HG02623 (cell line): ENCODE measurements at regions not wholly inside any gene's neighbourhood (a gene's known extent, or its start where the extent isn't known, plus 50 kb on each side); places are given as distances from the start of the nearest gene placed in this dataset.

Experiments used
- ATAC-seq: cut with Tn5 transposase; IDR thresholded peaks from one replicate; pipeline ENCODE4 v1.9.1; 2021; ENCODE audit warnings: moderate library complexity; ENCODE audit not compliant: unreplicated experiment

DNA sequence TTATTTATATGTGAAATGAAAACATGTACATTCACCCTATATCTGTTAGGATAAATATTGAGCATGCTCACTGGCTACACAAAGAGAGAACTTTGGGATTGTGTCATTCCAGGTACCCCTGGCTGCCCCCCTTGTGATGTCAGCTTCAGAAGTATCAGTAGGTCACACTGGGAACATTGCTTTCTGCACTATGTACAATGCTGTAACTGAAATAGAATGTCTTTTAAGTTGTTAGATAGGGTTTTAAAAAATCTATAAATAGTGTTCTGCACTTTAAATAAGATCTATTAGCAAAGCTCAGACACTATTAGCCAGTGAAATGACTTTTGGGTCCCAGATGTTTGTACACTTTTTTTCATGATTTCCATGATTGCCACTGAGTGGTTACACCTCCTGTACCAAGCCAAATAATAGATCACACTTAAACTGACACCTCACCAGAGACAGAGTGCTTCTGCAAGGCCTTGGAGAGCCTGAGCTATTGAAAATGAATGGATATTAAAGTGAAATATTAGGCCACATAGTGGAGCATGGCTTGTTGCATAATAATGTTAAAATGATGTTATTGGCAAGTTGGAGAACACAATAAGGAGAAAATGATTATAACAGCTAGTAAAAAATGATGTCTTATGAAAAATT is 297.0 kb upstream of the NXPH2 start:
- ATAC-seq: no peak

DNA sequence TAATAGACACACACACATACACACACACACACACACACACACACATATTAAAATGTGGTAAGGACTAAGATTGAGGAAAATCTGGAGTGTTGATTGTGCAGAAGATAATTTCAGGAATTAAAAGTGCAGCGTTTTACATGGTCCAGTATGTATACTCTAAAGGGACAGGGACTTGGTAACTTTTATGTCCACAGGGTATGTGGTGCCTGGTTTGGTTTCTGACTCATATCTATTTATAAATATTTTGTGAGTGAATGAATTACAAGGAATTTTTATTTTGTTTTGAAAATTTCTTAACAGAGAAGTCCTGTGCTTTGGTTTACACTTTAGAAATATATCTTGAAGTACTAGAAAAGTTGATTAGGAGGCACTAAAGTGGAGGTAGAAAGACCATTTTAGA is 287.7 kb upstream of the NXPH2 start:
- no peak for ATAC-seq

DNA sequence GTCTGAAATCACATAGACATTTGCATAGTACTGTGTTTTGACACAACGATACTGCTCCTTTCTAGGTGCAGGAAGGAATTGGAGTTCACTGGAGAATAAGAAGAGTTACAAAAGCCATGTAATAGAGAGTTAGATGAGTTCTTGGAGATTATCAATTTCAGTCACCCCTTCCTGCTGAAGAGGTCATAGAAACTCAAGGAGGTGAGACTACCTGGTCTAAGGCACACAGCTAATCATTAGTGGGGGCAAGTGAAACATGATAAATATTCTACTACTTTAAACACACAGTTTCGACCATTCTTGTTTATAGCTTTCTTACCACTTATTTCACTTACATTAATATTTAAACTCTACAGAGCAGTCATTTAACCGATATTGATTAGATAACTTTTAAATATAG is 286.9 kb upstream of the NXPH2 start:
- no peak for ATAC-seq

DNA sequence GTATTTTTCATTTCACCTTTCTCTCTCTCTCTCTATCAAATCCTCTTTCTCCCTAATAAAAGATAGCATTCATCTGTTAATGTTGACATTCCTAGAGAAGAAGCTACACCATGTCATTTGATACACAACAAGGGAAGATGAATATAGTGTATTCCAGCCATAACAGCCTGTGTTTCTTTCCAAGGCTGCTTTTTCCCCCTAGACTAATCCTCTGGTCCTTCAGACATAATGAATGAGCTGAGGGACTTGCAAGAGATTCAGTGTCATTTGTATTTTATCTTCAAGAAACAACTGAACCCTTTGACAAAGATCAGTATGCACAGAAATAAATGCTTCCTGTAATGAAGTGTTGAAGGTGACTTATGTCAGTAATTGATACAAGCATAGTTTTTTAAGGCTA is 284.0 kb upstream of the NXPH2 start:
- no peak for ATAC-seq

DNA sequence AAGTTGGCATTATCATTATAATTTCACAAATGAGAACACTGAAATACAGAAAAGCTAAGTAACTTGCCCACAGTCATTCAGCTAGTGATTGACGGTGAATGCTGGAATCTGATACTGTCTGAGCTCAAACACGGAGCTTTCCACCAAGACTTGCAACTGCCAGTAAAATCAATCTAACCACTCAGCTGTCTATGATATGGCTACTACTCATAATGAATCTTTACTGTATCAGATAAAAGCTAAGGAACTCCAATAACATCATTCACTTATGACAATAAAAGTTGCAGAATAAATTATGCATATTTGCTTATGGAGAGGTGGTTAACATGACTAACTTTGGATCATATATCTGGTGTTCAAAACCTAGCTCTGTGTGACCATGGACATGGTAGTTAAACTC is 279.4 kb upstream of the NXPH2 start:
- ATAC-seq: no peak

DNA sequence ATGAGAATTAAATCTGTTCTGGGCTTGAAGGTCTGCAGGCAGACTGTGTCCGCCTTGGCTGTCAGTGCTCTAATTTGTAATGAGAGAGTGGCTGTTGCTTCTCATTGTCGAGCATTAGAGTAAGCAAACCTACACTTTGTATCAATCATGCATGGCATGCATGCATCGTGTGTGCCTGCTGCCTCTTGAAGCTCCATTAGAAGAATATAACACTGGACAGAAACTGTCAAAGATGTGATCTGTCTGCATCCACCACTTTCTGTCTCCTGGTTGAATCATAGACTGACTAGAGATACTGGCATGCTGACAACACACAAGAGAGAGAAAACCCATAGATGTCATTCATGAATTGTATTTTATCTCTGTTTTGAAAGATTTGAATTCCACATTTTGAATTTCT is 275.0 kb upstream of the NXPH2 start:
- no peak for ATAC-seq

DNA sequence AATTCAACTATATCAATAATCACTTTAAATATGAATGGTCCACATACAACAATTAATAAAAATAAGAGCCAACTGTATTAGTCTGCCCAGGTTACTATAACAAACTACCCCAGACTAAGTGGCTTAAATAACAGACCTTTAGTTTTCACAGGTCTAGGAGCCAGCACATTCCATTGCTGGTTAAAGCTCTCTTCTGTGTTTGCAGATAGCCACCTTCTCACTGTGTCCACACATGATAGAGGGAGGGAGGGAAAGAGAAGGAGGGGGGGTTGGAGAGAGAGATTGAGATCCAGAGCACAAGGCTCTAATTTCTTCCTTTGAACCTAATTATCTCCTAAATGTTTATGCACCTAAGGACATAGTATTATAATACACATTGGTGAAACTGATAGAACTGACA is 267.8 kb upstream of the NXPH2 start:
- no peak for ATAC-seq

DNA sequence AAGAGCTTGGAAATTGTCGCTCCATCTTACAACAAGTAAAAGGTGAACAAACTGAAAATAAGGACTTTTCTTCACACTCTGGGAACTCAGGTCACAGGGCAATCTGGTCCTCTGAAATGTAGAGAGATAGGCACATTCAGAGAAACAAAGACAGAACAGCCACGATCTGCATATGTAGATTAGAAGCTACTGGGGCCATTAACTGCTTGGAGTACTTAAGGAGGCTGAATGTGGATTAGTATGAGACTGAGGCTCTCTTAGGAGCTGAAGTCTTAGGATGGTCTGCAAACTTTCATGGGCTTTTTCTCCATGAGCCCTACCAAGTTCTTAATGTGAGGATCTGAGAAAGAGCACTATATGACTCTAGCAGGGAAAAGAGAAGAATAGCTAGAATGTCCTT is 265.3 kb upstream of the NXPH2 start:
- ATAC-seq: no peak

DNA sequence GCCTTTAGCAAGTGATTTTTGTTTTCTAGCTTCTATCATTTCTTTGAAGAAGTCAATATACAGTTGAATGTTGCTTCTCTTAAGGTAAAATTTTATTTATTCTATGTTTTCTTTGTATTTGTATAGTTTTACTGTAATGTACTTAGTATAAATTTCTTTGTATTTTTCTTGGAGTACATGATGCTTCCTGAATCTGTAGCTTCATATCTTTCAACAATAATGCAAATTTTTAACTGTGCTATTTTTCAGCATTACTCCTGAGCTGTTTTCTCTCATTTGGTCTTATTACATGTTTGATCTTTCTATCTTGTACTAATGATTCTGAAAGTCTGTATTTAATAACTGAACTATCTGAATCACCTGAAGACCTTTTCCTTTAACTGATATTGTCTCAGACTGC is 253.9 kb upstream of the NXPH2 start:
- no peak for ATAC-seq

DNA sequence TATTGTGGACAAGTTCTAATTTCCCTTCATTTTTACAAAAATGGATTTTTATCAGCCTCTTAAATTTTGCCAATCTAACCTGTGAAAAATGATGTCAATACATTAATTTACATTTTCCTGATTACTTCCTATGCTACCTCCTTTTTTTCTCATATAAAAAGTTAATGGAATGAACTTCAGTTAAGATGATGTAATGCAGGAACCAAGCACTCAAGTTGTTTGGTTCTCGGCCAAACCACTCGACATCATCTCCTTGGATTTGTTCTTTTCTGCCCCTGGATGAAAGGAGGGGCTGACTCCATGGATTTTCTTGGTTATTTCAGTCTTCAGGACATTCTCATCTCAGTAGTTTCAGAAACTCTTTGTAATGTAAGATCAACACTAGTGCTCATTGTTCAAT is 253.1 kb upstream of the NXPH2 start:
- ATAC-seq: no peak

DNA sequence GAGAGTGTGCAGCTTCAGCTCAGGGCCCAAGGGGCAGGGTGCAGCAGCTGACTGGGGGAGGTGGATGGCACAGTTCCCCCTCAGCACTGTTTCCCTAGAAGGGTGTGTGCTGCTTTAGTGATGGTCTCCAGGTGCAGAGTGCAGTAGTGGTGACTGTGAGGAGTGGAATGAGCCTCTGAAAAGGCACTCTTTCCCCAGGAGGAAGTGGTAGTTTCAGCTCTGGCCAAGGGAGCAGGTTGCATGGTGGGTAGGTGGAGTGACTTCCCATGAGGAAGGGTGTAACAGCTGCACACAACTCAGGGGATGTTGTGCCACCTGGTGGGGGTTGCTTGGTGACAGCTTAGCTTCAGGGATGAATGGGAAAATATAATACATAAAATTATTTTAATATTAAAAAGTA is 251.5 kb upstream of the NXPH2 start:
- peak; percentile 65 for ATAC-seq

DNA sequence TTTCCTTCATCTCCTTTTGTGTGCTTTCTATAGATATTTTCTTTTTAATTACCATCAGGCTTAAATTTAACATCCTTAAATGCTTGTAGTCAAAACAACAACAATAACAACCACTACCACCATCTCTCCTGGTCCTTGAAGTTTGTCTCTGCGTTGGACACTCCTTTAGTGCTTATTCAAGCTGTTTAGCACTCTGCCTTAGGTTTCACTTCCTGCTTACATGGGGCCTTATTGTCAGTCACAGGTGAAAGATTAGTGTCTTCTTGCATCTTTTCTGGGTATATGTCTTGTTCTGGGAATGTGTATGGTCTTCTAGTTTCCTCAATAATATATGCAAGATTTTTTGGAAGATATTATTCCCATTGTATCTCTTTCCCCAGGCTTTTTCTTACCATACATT is 240.1 kb upstream of the NXPH2 start:
- ATAC-seq: no peak

DNA sequence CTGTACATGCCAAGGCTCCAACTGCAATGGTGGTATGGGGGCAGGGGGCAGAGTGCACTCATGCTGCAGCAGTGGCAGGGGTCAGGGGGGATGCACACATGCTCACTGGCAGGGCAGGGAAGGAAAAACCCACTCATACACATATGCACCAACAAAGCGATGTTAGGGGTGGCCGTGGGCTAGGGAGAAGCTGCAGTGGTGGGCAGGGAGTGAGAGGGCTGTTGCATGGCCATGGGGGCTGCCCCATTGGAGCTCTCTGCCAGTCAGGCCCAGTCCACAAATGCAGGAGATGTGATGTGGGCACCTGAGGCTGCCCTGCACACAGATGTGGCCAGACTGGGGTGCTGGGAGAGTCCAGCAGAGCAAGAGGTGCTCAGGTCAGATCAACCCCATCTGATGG is 238.1 kb upstream of the NXPH2 start:
- ATAC-seq: no peak

DNA sequence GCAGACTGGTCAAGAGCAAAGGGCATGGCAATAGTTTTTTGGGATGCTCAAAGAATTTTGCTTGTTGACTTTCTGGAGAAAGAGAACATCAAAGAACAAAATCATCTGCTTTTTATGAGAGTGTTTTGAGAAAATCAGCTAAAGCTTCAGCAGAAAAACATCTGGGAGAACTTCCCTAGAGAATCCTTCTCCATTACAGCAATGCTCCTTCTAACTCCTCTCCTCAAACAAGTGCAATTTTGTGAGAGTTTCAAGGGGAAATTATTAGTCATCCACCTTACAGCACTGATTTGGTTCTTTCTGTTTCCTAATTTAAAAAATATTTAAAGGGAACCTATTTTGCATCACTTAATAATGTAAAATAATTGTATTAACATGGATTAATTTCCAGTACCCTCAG is 226.9 kb upstream of the NXPH2 start:
- ATAC-seq: no peak

DNA sequence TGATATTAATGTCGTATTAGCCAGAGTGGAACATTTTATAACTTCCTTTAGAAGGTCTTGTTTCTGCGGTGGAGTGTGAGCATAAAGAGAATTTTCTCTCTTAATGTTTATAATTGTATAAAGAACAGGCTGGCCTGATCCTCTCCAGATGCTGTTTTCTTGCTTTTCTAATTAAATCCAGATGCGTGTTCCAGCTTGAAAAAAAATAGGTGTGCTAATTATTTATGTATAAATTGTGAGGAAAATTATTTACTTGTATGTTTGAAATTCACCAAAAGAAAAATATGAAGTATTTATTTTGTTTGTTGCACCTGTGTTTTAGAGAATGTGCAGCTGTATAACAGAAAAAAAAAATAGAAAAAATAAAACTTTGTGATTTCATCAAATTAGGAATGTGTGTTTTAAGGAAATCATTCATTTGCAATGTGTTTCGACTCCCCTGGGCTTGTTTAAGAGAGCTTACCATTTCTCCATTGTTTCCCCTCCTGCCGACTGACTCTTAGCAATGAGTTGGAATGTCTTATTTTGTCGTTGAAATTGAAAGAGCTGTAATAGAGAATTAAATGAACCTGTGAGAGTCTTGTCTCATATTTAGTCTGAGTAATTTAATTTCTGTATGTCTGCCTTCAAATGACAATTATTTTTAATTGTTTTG is 220.1 kb upstream of the NXPH2 start:
- ATAC-seq: no peak

DNA sequence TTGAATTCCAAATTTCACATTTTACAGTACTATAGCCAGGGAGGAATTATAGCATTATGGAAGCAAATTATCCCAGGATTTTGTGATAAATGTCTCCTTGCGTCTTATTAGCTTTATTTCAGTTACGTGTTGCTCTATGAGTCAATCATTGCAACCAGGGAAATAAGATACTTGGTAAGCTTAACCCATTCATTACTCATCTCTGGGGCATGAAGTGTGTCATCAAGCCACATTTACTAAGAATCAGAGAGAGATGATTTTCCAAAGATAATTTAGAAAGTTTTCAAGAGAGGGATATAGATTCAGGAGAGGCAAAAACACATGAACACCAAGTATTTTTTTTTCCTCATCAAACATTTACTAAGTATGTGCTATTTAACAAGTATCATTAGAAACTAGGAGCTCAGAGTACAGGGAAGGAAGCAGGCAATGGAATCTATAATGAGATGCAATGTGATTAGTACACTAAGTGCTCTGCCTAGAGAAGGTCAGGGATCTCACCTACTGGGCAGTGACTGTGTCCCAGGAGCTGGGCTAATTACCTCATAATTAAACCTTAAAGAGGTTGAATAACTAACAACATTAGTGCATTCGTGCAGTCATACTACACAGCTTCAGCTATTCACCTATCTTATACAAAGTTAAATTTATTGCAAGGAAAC is 217.8 kb upstream of the NXPH2 start:
- ATAC-seq: no peak

DNA sequence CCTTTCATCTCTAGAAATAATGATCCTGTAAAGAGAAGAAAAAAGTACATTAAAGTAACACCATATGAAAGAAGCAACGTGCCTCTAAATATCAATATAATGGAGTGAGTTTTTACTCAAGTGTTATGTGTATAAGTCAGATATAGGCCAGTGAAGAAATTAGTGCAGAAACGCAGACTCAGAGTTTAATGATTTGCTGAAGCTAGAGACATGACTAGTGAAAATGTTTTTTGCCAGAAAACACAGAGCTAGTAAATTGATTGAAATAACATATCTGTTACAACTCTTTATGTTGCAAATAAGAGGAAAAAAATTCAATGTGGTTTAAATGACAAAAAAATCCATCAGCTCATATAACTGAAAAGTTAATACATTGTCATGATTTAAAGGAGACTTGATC is 217.2 kb upstream of the NXPH2 start:
- no peak for ATAC-seq

DNA sequence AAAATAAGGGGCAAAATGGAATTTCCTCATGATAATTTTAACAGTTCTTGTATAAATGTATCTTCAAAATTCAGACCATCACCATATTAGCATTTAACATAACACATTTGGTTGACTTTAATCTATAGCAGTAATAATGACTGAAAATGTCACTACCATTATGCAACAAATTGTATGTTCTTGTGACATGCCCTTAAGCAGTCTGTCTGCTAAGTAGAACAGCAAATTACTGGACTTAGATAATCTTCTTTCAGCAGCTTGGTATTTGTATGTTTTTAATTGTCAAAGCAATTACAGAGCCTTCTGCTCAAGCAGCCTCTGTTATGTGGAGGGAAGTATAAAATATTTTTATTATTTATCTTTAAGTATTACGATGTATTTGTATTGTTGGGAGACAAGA is 214.3 kb upstream of the NXPH2 start:
- no peak for ATAC-seq

DNA sequence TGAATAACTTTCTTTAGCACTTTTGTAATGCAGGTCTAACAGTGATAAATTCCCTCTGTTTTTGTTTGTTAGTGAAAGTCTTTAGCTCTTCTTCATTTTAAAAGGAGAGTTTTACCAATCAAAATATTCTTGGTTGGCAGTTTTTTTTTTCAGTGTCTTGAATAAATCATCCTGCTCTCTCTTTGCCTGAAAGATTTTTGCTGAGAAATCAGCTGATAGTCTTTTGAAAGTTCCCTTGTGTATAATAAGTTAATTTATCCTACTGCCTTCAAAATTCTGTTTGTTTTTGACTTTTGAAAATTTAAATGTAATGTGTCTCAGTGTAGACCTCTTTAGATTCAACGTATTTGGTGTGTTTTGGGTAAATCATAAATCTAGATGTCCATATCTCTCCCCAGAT is 205.7 kb upstream of the NXPH2 start:
- no peak for ATAC-seq

DNA sequence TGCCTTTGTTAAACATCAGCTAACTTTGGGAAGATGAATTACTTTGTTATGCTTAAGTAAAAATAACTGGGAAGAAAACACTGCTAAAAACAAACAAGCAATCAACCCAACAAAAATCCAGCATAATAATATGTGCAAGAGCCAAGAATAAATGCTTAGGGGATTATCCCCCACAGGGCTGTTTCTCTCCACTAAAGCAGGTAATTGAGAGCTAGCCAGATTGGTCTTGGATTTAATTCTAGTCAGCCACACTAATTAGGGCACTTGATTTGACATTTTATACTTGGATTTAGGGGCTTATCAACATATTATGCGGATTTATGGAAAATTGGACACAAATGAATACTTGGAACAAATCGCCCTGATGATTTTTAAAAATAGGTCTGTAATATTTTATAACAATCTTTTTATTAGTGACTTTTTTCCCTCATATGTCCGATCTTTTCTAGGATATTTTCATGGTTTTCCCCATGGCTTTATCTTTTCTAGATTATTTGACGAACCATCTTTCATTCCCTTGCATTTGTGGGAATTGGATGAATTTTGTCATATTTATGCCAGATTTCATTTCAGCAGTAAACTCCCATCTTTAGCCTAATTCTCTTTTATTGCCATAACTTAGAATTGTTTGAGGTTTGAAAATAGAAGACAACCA is 199.1 kb upstream of the NXPH2 start:
- no peak for ATAC-seq

DNA sequence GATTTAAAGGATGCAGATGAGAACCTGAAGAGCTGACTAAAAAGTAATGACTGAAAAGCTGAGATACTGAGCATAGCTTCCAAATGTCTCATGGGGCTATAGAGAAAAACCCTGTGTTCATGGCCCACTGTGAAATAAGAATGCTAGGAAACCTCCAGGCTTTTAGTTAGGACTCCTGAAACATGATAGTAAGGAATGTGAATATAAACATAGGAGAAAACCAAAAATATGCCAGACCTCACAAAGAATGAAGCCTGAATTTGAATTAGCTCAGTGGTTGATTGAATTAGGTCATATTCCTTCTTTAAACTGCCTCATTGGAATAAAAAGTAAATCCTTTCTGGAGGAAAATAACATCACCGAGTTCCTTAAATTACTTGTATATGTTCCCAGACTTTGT is 194.5 kb upstream of the NXPH2 start:
- ATAC-seq: no peak

DNA sequence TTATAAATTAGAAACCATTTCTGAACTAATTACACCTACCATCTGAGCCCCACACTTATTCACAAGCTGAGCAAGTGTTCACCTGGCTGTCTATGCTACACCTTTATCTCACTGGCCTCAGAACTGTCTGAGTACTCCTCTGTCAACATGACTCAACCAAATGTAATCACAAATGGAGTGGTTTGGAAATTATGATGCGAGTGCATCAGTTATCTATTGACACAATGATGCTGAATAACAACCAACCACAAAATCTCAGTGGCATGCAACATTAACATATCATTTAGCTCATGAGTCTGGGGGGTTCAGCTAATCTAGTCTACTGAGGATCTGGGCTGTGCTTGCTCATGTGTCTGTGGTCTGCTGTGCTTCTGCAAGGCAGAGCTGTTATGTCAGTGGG is 184.2 kb upstream of the NXPH2 start:
- ATAC-seq: no peak
